Ishikawa (cell line): ENCODE measurements at regions not wholly inside any gene's neighbourhood (a gene's known extent, or its start where the extent isn't known, plus 50 kb on each side); places are given as distances from the start of the nearest gene placed in this dataset.

Experiments used
- CEBPB ChIP-seq: IDR thresholded peaks from 2 replicates; pipeline ENCODE4 v1.6.1; 2012
- CREB1 ChIP-seq: IDR thresholded peaks from 2 replicates; pipeline ENCODE4 v1.6.1; 2012; ENCODE audit warnings: low read depth
- EGR1 ChIP-seq: IDR thresholded peaks from 2 replicates; pipeline ENCODE4 v1.6.1; 2012
- EP300 ChIP-seq: IDR thresholded peaks from 2 replicates; pipeline ENCODE4 v1.6.1; 2012; ENCODE audit warnings: borderline replicate concordance
- FOXM1 ChIP-seq: IDR thresholded peaks from 2 replicates; pipeline ENCODE4 v1.6.1; 2012; ENCODE audit warnings: low read depth, borderline replicate concordance
- MAX ChIP-seq: IDR thresholded peaks from 2 replicates; pipeline ENCODE4 v1.6.1; 2012
- NFIC ChIP-seq: IDR thresholded peaks from 2 replicates; pipeline ENCODE4 v1.6.1; 2012
- RAD21 ChIP-seq: IDR thresholded peaks from 2 replicates; pipeline ENCODE4 v1.6.1; 2012; ENCODE audit warnings: low read depth
- TAF1 ChIP-seq: IDR thresholded peaks from 2 replicates; pipeline ENCODE4 v1.6.1; 2012; ENCODE audit warnings: low read depth, mild to moderate bottlenecking
- TCF12 ChIP-seq: IDR thresholded peaks from 2 replicates; pipeline ENCODE4 v1.6.1; 2012; ENCODE audit warnings: low read depth
- TEAD4 ChIP-seq: IDR thresholded peaks from 2 replicates; pipeline ENCODE4 v1.6.1; 2012
- YY1 ChIP-seq: IDR thresholded peaks from 2 replicates; pipeline ENCODE4 v1.6.1; 2012; ENCODE audit warnings: low read depth
- ZBTB7A ChIP-seq: IDR thresholded peaks from 2 replicates; pipeline ENCODE4 v1.6.1; 2012; ENCODE audit warnings: low read depth
- TF ChIP-seq, protein P1 (sequence below): IDR thresholded peaks from 2 replicates; pipeline ENCODE4 v1.6.1; 2012; ENCODE audit warnings: low read depth, mild to moderate bottlenecking
- TF ChIP-seq, protein P2 (sequence below): IDR thresholded peaks from 2 replicates; pipeline ENCODE4 v1.6.1; 2012

DNA sequence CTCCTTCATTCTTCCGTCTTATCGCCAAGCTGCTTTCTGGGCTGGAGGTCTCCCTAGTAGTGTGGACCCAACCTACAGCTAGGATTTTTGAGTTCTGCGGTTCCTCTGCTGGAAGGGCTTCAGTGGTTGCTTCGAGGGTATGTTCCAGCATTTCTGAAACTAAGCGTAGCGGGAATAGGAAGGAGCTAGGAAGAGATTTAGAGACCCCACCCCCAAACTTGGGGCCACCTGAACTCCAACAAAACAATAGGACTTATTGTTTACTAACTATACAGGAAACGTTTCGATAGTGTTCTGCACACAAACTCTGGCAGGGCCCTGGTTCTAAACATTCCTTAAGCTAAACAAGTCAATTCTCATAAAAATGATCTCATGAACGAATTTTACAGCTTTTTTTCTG is 346.7 kb downstream of the PLK2 start:
- TF ChIP-seq EGR1 (no peak), TAF1 (no peak), TEAD4 (no peak), CEBPB (no peak), ZBTB7A (no peak)
- TF ChIP-seq, protein P1, sequence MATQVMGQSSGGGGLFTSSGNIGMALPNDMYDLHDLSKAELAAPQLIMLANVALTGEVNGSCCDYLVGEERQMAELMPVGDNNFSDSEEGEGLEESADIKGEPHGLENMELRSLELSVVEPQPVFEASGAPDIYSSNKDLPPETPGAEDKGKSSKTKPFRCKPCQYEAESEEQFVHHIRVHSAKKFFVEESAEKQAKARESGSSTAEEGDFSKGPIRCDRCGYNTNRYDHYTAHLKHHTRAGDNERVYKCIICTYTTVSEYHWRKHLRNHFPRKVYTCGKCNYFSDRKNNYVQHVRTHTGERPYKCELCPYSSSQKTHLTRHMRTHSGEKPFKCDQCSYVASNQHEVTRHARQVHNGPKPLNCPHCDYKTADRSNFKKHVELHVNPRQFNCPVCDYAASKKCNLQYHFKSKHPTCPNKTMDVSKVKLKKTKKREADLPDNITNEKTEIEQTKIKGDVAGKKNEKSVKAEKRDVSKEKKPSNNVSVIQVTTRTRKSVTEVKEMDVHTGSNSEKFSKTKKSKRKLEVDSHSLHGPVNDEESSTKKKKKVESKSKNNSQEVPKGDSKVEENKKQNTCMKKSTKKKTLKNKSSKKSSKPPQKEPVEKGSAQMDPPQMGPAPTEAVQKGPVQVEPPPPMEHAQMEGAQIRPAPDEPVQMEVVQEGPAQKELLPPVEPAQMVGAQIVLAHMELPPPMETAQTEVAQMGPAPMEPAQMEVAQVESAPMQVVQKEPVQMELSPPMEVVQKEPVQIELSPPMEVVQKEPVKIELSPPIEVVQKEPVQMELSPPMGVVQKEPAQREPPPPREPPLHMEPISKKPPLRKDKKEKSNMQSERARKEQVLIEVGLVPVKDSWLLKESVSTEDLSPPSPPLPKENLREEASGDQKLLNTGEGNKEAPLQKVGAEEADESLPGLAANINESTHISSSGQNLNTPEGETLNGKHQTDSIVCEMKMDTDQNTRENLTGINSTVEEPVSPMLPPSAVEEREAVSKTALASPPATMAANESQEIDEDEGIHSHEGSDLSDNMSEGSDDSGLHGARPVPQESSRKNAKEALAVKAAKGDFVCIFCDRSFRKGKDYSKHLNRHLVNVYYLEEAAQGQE, result no peak

- no peak for TF ChIP-seq EGR1
- no peak for TF ChIP-seq TCF12
- TF ChIP-seq NFIC, result peak; percentile 28; the same call in 1 of the 2 replicates
- TF ChIP-seq YY1, result no peak
- TF ChIP-seq, protein P2, sequence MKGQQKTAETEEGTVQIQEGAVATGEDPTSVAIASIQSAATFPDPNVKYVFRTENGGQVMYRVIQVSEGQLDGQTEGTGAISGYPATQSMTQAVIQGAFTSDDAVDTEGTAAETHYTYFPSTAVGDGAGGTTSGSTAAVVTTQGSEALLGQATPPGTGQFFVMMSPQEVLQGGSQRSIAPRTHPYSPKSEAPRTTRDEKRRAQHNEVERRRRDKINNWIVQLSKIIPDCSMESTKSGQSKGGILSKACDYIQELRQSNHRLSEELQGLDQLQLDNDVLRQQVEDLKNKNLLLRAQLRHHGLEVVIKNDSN, result no peak
Observed at GRCh38 chr5:58108511-58108910, 351.4 kb downstream of the PLK2 start.

DNA sequence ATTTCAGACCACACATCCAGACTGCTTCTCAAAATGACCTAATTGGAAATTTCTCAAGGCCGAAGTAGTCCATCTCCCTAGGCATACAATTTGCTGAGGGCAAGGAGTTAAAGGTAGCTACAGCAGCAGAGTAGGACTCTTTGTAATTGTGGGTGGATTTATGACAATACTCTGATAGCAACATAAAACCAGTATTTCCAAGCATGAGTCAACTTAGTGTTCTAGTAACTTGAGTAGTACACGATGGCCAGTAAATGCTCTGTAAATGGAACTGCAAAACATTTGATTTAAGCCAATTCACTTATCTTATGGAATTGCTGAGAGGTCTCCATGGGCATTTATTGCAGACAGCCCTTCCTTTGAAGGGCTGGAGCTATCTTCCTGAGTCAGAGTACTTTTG is 352.2 kb downstream of the PLK2 start:
- TF ChIP-seq TCF12 (no peak), FOXM1 (no peak), EGR1 (no peak), ZBTB7A (no peak), CEBPB (no peak), TAF1 (no peak), NFIC (no peak), TEAD4 (no peak), CREB1 (no peak), MAX (no peak), EP300 (no peak)
- TF ChIP-seq, protein P1, result no peak
- TF ChIP-seq, protein P2, result no peak

GRCh38 chr5:58106754-58107410 is 353.0 kb downstream of the PLK2 start:
- TF ChIP-seq MAX, result no peak

- TF ChIP-seq, protein P1, result no peak
- TF ChIP-seq MAX (no peak), FOXM1 (no peak), NFIC (no peak), TEAD4 (no peak), EP300 (no peak), ZBTB7A (no peak), RAD21 (no peak), YY1 (no peak), TAF1 (no peak), EGR1 (no peak), TCF12 (no peak), CREB1 (no peak), CEBPB (no peak)
Observed at GRCh38 chr5:58105836-58106235, 354.1 kb downstream of the PLK2 start.
